Liver (tissue), 8 donors: ENCODE measurements at regions not wholly inside any gene's neighbourhood (a gene's known extent, or its start where the extent isn't known, plus 50 kb on each side); places are given as distances from the start of the nearest gene placed in this dataset.

Experiments used
- DNase-seq: peaks from one replicate; pipeline ENCODE4 v3.0.0-alpha.2; 2017; ENCODE audit warnings: low spot score
- H3K27ac ChIP-seq, 2 donors: one replicate each; pipeline ENCODE4 v1.7.0; 2013; ENCODE audit warnings: inconsistent platforms in 2 of 2, low read length in 2 of 2, control low read depth in 1 of 2, low read depth in 1 of 2, mild to moderate bottlenecking in 1 of 2
- H3K27me3 ChIP-seq, 4 donors: one replicate each; pipeline versions ENCODE4 v1.6.1 to v1.7.0; 2013; ENCODE audit warnings: low read length in 3 of 4, inconsistent platforms in 1 of 4, mild to moderate bottlenecking in 1 of 4, moderate library complexity in 1 of 4; ENCODE audit not compliant: control insufficient read depth in 4 of 4, insufficient read depth in 4 of 4
- H3K36me3 ChIP-seq, 4 donors: one replicate each; pipeline versions ENCODE4 v1.6.1 to v1.7.0; 2013; ENCODE audit warnings: low read length in 3 of 4, mild to moderate bottlenecking in 3 of 4, low read depth in 1 of 4, moderate library complexity in 1 of 4; ENCODE audit not compliant: control insufficient read depth in 4 of 4, insufficient read depth in 3 of 4
- H3K4me1 ChIP-seq, 4 donors: one replicate each; pipeline versions ENCODE4 v1.6.1 to v1.7.0; 2013; ENCODE audit warnings: low read length in 3 of 4, mild to moderate bottlenecking in 3 of 4, moderate library complexity in 1 of 4; ENCODE audit not compliant: control insufficient read depth in 4 of 4, insufficient read depth in 4 of 4
- H3K4me3 ChIP-seq, 3 donors: one replicate each; pipeline versions ENCODE4 v1.6.1 to v1.7.0; 2013; ENCODE audit warnings: low read length in 3 of 3, control low read depth in 1 of 3, low read depth in 1 of 3, mild to moderate bottlenecking in 1 of 3
- H3K9ac ChIP-seq, 2 donors: one replicate each; pipeline ENCODE4 v1.7.0; 2013; ENCODE audit warnings: low read length in 2 of 2, mild to moderate bottlenecking in 2 of 2, moderate library complexity in 2 of 2, control low read depth in 1 of 2, low read depth in 1 of 2
- H3K9me3 ChIP-seq, 4 donors: one replicate each; pipeline versions ENCODE4 v1.6.1 to v1.7.0; 2013; ENCODE audit warnings: low read length in 3 of 4; ENCODE audit not compliant: control insufficient read depth in 4 of 4
- ATF3 ChIP-seq: IDR thresholded peaks from 2 replicates; pipeline ENCODE4 v1.6.1; 2016; ENCODE audit warnings: antibody characterized with exemption
- CTCF ChIP-seq: fragments of 150-350 bp; IDR thresholded peaks from 2 replicates; pipeline ENCODE4 v1.5.1; 2017; ENCODE audit warnings: improper control_type of control experiment, low read depth, low read length; ENCODE audit not compliant: missing input control
- EGR1 ChIP-seq, 2 donors: IDR thresholded peaks; 2 replicates each; pipeline ENCODE4 v1.6.1; 2016 to 2018; ENCODE audit warnings: antibody characterized with exemption in 2 of 2, low read depth in 2 of 2
- FOXA1 ChIP-seq: IDR thresholded peaks from 2 replicates; pipeline ENCODE4 v1.6.1; 2016; ENCODE audit warnings: antibody characterized with exemption
- FOXA2 ChIP-seq: IDR thresholded peaks from 2 replicates; pipeline ENCODE4 v1.6.1; 2016; ENCODE audit warnings: antibody characterized with exemption
- GABPA ChIP-seq, 2 donors: IDR thresholded peaks in 1 of 2; conservative IDR thresholded peaks in 1 of 2; 2 replicates each; pipeline ENCODE4 v1.6.1; 2016; ENCODE audit warnings: antibody characterized with exemption in 2 of 2, mild to moderate bottlenecking in 1 of 2, moderate library complexity in 1 of 2
- HNF4A ChIP-seq, 2 donors: conservative IDR thresholded peaks; 2 replicates each; pipeline ENCODE4 v1.6.1; 2016; ENCODE audit warnings: antibody characterized with exemption in 2 of 2, mild to moderate bottlenecking in 2 of 2
- HNF4G ChIP-seq: IDR thresholded peaks from 2 replicates; pipeline ENCODE4 v1.6.1; 2016; ENCODE audit warnings: antibody characterized with exemption
- JUND ChIP-seq, 2 donors: IDR thresholded peaks; 2 replicates each; pipeline ENCODE4 v1.6.1; 2016; ENCODE audit warnings: antibody characterized with exemption in 2 of 2
- MAX ChIP-seq: IDR thresholded peaks from 2 replicates; pipeline ENCODE4 v1.6.1; 2016; ENCODE audit warnings: antibody characterized with exemption
- NR2F2 ChIP-seq: IDR thresholded peaks from 2 replicates; pipeline ENCODE4 v1.6.1; 2016; ENCODE audit warnings: antibody characterized with exemption
- RAD21 ChIP-seq, 2 donors: IDR thresholded peaks; 2 replicates each; pipeline ENCODE4 v1.6.1; 2016; ENCODE audit warnings: antibody characterized with exemption in 2 of 2, mild to moderate bottlenecking in 2 of 2
- REST ChIP-seq: IDR thresholded peaks from 2 replicates; pipeline ENCODE4 v1.6.1; 2016; ENCODE audit warnings: antibody characterized with exemption, mild to moderate bottlenecking
- RXRA ChIP-seq, 2 donors: IDR thresholded peaks; 2 replicates each; pipeline ENCODE4 v1.6.1; 2017 to 2018; ENCODE audit warnings: antibody characterized with exemption in 2 of 2, mild to moderate bottlenecking in 1 of 2
- SP1 ChIP-seq: IDR thresholded peaks from 2 replicates; pipeline ENCODE4 v1.6.1; 2018; ENCODE audit warnings: antibody characterized with exemption, mild to moderate bottlenecking
- TAF1 ChIP-seq: conservative IDR thresholded peaks from 2 replicates; pipeline ENCODE4 v1.6.1; 2016; ENCODE audit warnings: antibody characterized with exemption, mild to moderate bottlenecking
- ZBTB33 ChIP-seq: IDR thresholded peaks from 2 replicates; pipeline ENCODE4 v1.6.1; 2016; ENCODE audit warnings: antibody characterized with exemption
- WGBS: extraction: QIAGEN DNeasy Blood & Tissue Kit; methylation state at CpG from one replicate; pipeline ENCODE4 v1.1.7; 2013; 5-methylcytosine and 5-hydroxymethylcytosine counted together
- donor health status: healthy.
- donor health status: healthy.
- donor health status: healthy.
- donor health status: healthy.
- donor health status: healthy.

- H3K36me3 ChIP-seq = no peaks in the 10 kb centered on the region
- no peak overlapping the region for H3K9ac ChIP-seq
- no peak for DNase-seq
- 84% methylated on average over 6 of the region's 6 CpGs for WGBS
- H3K9me3 ChIP-seq = no peaks in the 10 kb centered on the region
- no peak for TF ChIP-seq ZBTB33
- TF ChIP-seq EGR1 (IDR thresholded peaks at IDR 0.05; ENCODE audit: low read depth in 2 of 2) = no peak
- TF ChIP-seq MAX = no peak
- TF ChIP-seq HNF4A (conservative IDR thresholded peaks at IDR 0.05) = no peak
- no peak for TF ChIP-seq ATF3
- no peak for TF ChIP-seq NR2F2
- no peak for TF ChIP-seq JUND (IDR thresholded peaks at IDR 0.05)
- no peak for TF ChIP-seq SP1
- no peak for TF ChIP-seq RAD21 (IDR thresholded peaks at IDR 0.05)
- no peak for TF ChIP-seq CTCF
- no peak for TF ChIP-seq FOXA1
- TF ChIP-seq FOXA2 = no peak
- TF ChIP-seq GABPA (IDR thresholded peaks at IDR 0.05 in 1 of 2, conservative IDR thresholded peaks at IDR 0.05 in 1 of 2) = no peak
- TF ChIP-seq RXRA (IDR thresholded peaks at IDR 0.05) = no peak
- no peak for TF ChIP-seq HNF4G
- TF ChIP-seq TAF1 = no peak
- TF ChIP-seq REST = no peak
- no peaks in the 10 kb centered on the region for H3K27me3 ChIP-seq
- H3K4me1 ChIP-seq = no peaks in the 10 kb centered on the region
- H3K27ac ChIP-seq = no peak overlapping the region
- H3K4me3 ChIP-seq = no peak overlapping the region
These were observed 112.3 kb upstream of the ANKH start for GRCh38 chr5:14983666-14984441.
